Bronchial epithelial cell (primary cell): ENCODE measurements at regions not wholly inside any gene's neighbourhood (a gene's known extent, or its start where the extent isn't known, plus 50 kb on each side); places are given as distances from the start of the nearest gene placed in this dataset.
A peak's percentile ranks its signal among the peaks of the same experiment; 100 is the strongest.

Experiments
- DNase-seq: peaks from one replicate; pipeline ENCODE4 v3.0.0-alpha.2; 2010; ENCODE audit warnings: low read depth
- FAIRE-seq: peaks from 2 replicates; lab custom pipeline; 2011; peaks lifted over from hg19 to GRCh38; lab: Jason Lieb, UNC
- H3K27me3 ChIP-seq: 2 replicates; pipeline ENCODE4 v1.5.1; 2011; ENCODE audit warnings: low read length; ENCODE audit not compliant: control insufficient read depth, insufficient read depth
- H3K36me3 ChIP-seq: 2 replicates; pipeline ENCODE4 v1.5.1; 2011; ENCODE audit warnings: low read length; ENCODE audit not compliant: control insufficient read depth, insufficient read depth
- H3K4me3 ChIP-seq: 2 replicates; pipeline ENCODE4 v1.5.1; 2011; ENCODE audit warnings: mild to moderate bottlenecking, low read depth, low read length, control low read depth
- TF ChIP-seq, protein P1 (sequence below): IDR thresholded peaks from 2 replicates; pipeline ENCODE4 v1.5.1; 2011; ENCODE audit warnings: mild to moderate bottlenecking, moderate library complexity, low read length, control low read depth, inconsistent platforms; ENCODE audit not compliant: insufficient read depth, severe bottlenecking

DNA sequence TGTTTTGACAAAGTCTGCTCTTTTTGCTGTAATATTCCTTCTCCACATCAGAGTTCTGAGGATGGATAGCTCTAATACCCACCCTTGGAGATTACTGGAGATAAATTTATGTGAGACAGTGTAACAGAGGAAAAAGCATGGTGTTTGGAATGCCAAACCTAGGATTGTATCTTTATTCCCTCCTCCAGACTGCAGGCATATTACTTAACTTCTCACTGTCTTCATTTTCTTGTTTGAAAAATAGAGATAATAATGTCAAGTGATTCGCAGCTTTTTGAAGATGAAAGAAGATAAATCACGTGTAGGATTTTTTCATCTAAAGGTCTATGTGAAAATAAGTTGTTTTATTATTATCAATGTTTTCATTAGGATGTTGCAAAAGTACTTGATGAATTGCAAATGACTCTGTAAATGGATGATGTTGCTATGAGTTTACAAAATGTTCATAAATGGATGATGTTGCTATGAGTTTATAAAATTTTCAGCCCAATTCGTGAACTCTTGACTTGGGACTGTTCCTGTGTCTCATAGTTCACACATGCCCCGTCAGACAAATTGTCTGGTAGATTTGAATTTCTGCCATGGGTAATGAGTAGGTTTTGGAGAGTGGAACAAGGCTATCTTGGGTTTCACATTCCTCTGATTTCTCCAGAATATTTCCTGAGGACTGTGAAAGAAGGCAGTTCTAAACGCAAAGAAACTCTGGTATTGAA is 113.1 kb upstream of the IGFBP3 start:
- H3K4me3 ChIP-seq: no peak overlapping the region
- H3K27me3 ChIP-seq: no peaks in the 10 kb centered on the region
- FAIRE-seq: no peak
- TF ChIP-seq, protein P1, sequence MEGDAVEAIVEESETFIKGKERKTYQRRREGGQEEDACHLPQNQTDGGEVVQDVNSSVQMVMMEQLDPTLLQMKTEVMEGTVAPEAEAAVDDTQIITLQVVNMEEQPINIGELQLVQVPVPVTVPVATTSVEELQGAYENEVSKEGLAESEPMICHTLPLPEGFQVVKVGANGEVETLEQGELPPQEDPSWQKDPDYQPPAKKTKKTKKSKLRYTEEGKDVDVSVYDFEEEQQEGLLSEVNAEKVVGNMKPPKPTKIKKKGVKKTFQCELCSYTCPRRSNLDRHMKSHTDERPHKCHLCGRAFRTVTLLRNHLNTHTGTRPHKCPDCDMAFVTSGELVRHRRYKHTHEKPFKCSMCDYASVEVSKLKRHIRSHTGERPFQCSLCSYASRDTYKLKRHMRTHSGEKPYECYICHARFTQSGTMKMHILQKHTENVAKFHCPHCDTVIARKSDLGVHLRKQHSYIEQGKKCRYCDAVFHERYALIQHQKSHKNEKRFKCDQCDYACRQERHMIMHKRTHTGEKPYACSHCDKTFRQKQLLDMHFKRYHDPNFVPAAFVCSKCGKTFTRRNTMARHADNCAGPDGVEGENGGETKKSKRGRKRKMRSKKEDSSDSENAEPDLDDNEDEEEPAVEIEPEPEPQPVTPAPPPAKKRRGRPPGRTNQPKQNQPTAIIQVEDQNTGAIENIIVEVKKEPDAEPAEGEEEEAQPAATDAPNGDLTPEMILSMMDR: no peak
- DNase-seq: peak; percentile 36
- H3K36me3 ChIP-seq: no peaks in the 10 kb centered on the region

DNA sequence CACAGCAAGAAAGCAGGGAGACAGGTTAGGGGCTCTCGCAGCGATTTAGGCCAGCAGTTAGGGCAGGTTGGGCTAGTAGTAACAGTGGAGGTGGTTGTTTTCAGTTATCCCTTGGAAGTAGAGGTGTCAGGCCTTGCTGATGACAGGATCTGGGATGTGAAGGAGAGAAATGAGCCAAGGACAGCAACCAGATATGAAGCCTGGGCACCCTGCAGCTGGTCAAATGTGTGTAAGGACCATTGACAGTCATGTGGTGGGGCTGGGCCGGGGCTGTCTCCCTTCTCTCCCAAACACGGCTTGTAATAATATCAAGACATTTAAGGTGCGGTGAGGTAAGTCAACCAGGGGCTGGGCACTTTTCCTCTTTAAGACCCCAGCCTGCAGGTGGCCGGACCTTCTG is 112.5 kb upstream of the IGFBP3 start:
- TF ChIP-seq, protein P1: no peak
- no peaks in the 10 kb centered on the region for H3K36me3 ChIP-seq
- FAIRE-seq (no peak), DNase-seq (no peak)
- H3K4me3 ChIP-seq: no peak overlapping the region
- H3K27me3 ChIP-seq: no peaks in the 10 kb centered on the region

DNA sequence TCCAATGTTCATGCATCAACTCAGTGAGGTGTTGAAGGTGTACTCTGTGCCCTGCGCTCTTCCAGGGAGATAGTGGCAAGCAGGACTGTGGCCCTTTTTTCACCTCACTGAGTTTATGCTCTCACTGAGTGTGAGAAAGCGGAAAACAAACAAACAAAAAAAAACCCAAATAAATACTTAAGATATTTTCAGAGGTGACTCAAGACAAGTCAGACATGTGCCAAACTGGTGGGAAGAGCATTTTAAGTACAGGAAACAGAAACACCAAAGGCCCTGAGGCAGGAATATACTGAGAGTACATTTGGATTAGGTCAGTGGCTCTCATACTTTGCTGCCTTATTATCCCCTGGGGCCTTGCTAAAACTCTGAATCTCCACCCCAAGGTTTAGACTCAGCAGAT is 111.9 kb upstream of the IGFBP3 start:
- TF ChIP-seq, protein P1: no peak
- FAIRE-seq (peak; percentile 28), DNase-seq (peak; percentile 86)
- Histone ChIP-seq H3K4me3 (no peak overlapping the region), H3K27me3 (no peaks in the 10 kb centered on the region), H3K36me3 (no peaks in the 10 kb centered on the region)

DNA sequence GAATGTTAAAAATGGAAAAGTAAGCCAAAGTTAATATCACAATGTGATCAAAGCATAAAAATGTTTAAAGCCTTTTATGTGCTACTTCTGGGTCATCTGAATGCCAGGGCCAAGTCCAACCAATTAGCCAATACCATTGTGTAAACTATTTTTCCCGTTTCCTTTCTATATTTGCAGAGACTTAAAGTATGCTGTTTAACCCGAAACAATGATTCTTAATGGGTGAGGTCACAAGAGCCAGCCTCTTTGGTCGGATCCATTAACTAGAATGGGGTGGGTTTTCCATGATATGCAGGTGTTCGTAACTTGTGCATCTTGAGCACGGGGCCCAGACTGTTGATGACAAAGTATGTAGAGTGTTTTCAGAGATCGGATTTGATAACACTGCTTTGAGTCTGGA is 111.3 kb upstream of the IGFBP3 start:
- DNase-seq: no peak
- no peak for FAIRE-seq
- Histone ChIP-seq H3K27me3 (no peaks in the 10 kb centered on the region), H3K4me3 (no peak overlapping the region), H3K36me3 (no peaks in the 10 kb centered on the region)
- TF ChIP-seq, protein P1: no peak

DNA sequence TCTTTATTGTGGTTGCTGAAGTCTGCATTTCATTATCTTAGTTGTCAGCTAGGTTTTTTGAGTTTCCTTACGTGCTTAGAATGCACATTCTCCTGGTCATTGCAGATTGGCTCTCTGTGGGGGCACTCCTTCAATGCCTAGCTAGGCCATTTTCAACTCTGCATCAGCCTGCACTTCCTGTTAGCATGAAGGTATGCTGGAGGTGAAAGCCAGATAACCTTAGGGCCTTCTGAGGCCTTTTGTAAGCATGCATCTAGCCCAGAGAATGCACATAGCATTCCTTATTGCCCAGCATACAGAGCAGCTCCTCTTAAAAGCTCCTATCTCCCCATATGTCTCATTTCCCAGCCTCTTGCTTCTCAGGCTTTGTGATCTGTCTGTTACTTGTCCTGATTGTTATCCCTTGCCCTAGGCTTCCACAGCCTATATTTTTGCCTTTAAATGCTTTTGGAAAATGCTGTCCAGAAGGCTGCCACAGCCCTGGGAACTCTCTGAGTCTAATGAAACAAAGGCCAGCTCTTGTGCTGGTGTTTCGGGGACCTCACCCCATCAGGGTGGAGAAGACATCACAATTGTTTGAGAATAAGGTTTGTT is 108.1 kb upstream of the IGFBP3 start:
- TF ChIP-seq, protein P1: no peak
- no peak for DNase-seq
- no peak for FAIRE-seq

More for the DNA sequence above, 108.1 kb upstream of the IGFBP3 start:
- Histone ChIP-seq H3K36me3 (no peaks in the 10 kb centered on the region), H3K4me3 (no peak overlapping the region), H3K27me3 (peaks cover 1% of the 10 kb centered on the region)
